ENCODE measurements at regions not wholly inside any gene's neighbourhood (a gene's known extent, or its start where the extent isn't known, plus 50 kb on each side); places are given as distances from the start of the nearest gene placed in this dataset.

GRCh38 chr4:164081801-164082200 is 587.3 kb downstream of the TMA16 start:
- TF ChIP-seq CTCF (IDR thresholded peaks at IDR 0.05) (no peak), POLR2A (IDR thresholded peaks at IDR 0.05) (no peak)

Data from body of pancreas (tissue), 4 donors.